ENCODE measurements at regions not wholly inside any gene's neighbourhood (a gene's known extent, or its start where the extent isn't known, plus 50 kb on each side); places are given as distances from the start of the nearest gene placed in this dataset.

GRCh38 chr10:118498623-118499022 lies 96.8 kb downstream of the PRLHR start:
- no peak for TF ChIP-seq CTCF (IDR thresholded peaks at IDR 0.05)
- no peak for TF ChIP-seq POLR2A (IDR thresholded peaks at IDR 0.05)
